GM12878 (cell line): ENCODE measurements at regions not wholly inside any gene's neighbourhood (a gene's known extent, or its start where the extent isn't known, plus 50 kb on each side); places are given as distances from the start of the nearest gene placed in this dataset.

Source experiments
- ATAC-seq: fragments of 200-7000 bp; cut with Tn5 transposase; 3 replicates; pipeline ENCODE4 v1.9.1; 2020; ENCODE audit warnings: mild to moderate bottlenecking, moderate library complexity
- BruUV-seq: library from RNA; stranded (reverse); fragments of 400-500 nt; replicated peaks from 2 replicates; lab custom pipeline; 2021; lab: Mats Ljungman, UMichigan
- CTCF ChIA-PET: fragments of 300-600 bp; sonication (Branson Sonifier 250); formaldehyde crosslinking; extraction: SDS; loops from one replicate; lab custom pipeline; 2021; ENCODE audit warnings: inconsistent platforms; lab: Yijun Ruan, JAX
- POLR2A ChIA-PET: fragments of 350-600 bp; formaldehyde crosslinking; extraction: SDS; loops from one replicate; lab custom pipeline; 2021; ENCODE audit warnings: inconsistent platforms; lab: Charles Lee
- RAD21 ChIA-PET: fragments of 300-600 bp; sonication (Branson Sonifier 250); formaldehyde crosslinking; loops from one replicate; lab custom pipeline; 2023; ENCODE audit warnings: antibody characterized with exemption; ENCODE audit not compliant: unreplicated experiment; lab: Charles Lee
- SMC1A ChIA-PET: fragments of 300-600 bp; sonication (Branson Sonifier 250); formaldehyde crosslinking; loops from one replicate; lab custom pipeline; 2023; ENCODE audit not compliant: unreplicated experiment, uncharacterized antibody; lab: Charles Lee
- DNase-seq: peaks from one replicate; pipeline ENCODE4 v3.0.0-alpha.2; 2011; ENCODE audit warnings: low read depth, low spot score
- FAIRE-seq: peaks from 3 replicates; lab custom pipeline; 2011; peaks lifted over from hg19 to GRCh38; lab: Jason Lieb, UNC
- H2AFZ ChIP-seq: 2 replicates; pipeline ENCODE4 v1.6.0; 2011; ENCODE audit warnings: low read depth, low read length, control low read depth; ENCODE audit not compliant: control insufficient read depth
- H3K27ac ChIP-seq: 2 replicates; pipeline ENCODE4 v1.5.1; 2011; ENCODE audit warnings: control low read depth; ENCODE audit not compliant: control insufficient read depth, insufficient read depth
- H3K27me3 ChIP-seq, 2 experiments: replicated peaks in 1 of 2; 2 replicates each; pipeline versions ENCODE4 v1.6.0 to v1.6.1; 2011; ENCODE audit warnings: low read length in 1 of 2; ENCODE audit not compliant: control insufficient read depth in 2 of 2, insufficient read depth in 2 of 2
- H3K36me3 ChIP-seq, 2 experiments: 2 replicates each; pipeline ENCODE4 v1.5.1; 2011; ENCODE audit warnings: low read length in 1 of 2; ENCODE audit not compliant: control insufficient read depth in 2 of 2, insufficient read depth in 2 of 2
- H3K4me1 ChIP-seq: 2 replicates; pipeline ENCODE4 v1.6.1; 2011; ENCODE audit warnings: mild to moderate bottlenecking, low read length, moderate library complexity, mixed read lengths; ENCODE audit not compliant: control insufficient read depth, insufficient read depth
- H3K4me2 ChIP-seq: 2 replicates; pipeline ENCODE4 v1.6.0; 2011; ENCODE audit warnings: control low read depth; ENCODE audit not compliant: control insufficient read depth, insufficient read depth
- H3K4me3 ChIP-seq: fragments of 200-600 bp; sonication (generic); 2 replicates; pipeline ENCODE4 v1.5.1; 2016
- H3K79me2 ChIP-seq: 2 replicates; pipeline ENCODE4 v1.6.0; 2011; ENCODE audit warnings: low read length; ENCODE audit not compliant: control insufficient read depth, insufficient read depth
- H3K9ac ChIP-seq: 2 replicates; pipeline ENCODE4 v1.8.0; 2011; ENCODE audit warnings: low read length, control low read depth, mixed read lengths; ENCODE audit not compliant: control insufficient read depth, insufficient read depth
- H3K9me3 ChIP-seq: replicated peaks from 3 replicates; pipeline ENCODE4 v1.5.1; 2011; ENCODE audit warnings: mild to moderate bottlenecking, low read length; ENCODE audit not compliant: control insufficient read depth, insufficient read depth
- H4K20me1 ChIP-seq: 2 replicates; pipeline ENCODE4 v1.6.0; 2011; ENCODE audit not compliant: control insufficient read depth, insufficient read depth
- ETV6 ChIP-seq, 2 experiments: fragments of 450-650 bp in 1 of 2; IDR thresholded peaks in 1 of 2; conservative IDR thresholded peaks in 1 of 2; 2 replicates each; pipeline ENCODE4 v1.6.1; 2014; ENCODE audit warnings: antibody characterized with exemption in 1 of 2, borderline replicate concordance in 1 of 2, low read depth in 1 of 2, mild to moderate bottlenecking in 1 of 2, moderate library complexity in 1 of 2
- LARP7 ChIP-seq: fragments of 450-650 bp; IDR thresholded peaks from 2 replicates; pipeline ENCODE4 v1.6.1; 2017; ENCODE audit warnings: mild to moderate bottlenecking
- NFYB ChIP-seq: IDR thresholded peaks from 2 replicates; pipeline ENCODE4 v1.6.1; 2011; ENCODE audit warnings: low read depth, mild to moderate bottlenecking, low read length, improper control_type of control experiment, moderate library complexity; ENCODE audit not compliant: insufficient read depth
- NR2F1 ChIP-seq: fragments of 450-650 bp; conservative IDR thresholded peaks from 2 replicates; pipeline ENCODE4 v1.6.1; 2017; ENCODE audit warnings: mild to moderate bottlenecking
- NRF1 ChIP-seq: conservative IDR thresholded peaks from 2 replicates; pipeline ENCODE4 v1.6.1; 2011; ENCODE audit warnings: mild to moderate bottlenecking, low read depth, low read length, improper control_type of control experiment
- USF1 ChIP-seq: IDR thresholded peaks from 2 replicates; pipeline ENCODE4 v1.6.1; 2011; ENCODE audit warnings: borderline replicate concordance, low read depth, mild to moderate bottlenecking, moderate library complexity, mixed read lengths, low read length; ENCODE audit not compliant: insufficient read depth; ENCODE audit errors: extremely low read length
- ZSCAN29 ChIP-seq: fragments of 450-650 bp; IDR thresholded peaks from 2 replicates; pipeline ENCODE4 v1.6.1; 2017; ENCODE audit warnings: mild to moderate bottlenecking, moderate library complexity
- WGBS: methylation state at CpG from one replicate; pipeline ENCODE4 v1.1.6; 2016; ENCODE audit warnings: low lambda C conversion rate; ENCODE audit not compliant: insufficient replicate concordance, insufficient coverage; ENCODE audit errors: missing lambda C conversion rate; 5-methylcytosine and 5-hydroxymethylcytosine counted together
- in situ Hi-C: fragments of 300-500 bp; cut with MboI; formaldehyde crosslinking; loops from 9 replicates; pipeline ENCODE4 v1.14.3; 2018; ENCODE audit warnings: mixed read lengths
- intact Hi-C: fragments of 100-400 bp; cut with micrococcal nuclease; formaldehyde crosslinking; loops from one replicate; pipeline ENCODE4 v1.14.2; 2022; ENCODE audit not compliant: unreplicated experiment
- TF ChIP-seq, protein P1 (sequence below): fragments of 450-650 bp; IDR thresholded peaks from 2 replicates; pipeline ENCODE4 v1.6.1; 2017; ENCODE audit warnings: borderline replicate concordance
- TF ChIP-seq, protein P2 (sequence below): IDR thresholded peaks from 2 replicates; pipeline ENCODE4 v1.6.1; 2011; ENCODE audit warnings: low read depth, mild to moderate bottlenecking, low read length, moderate library complexity, borderline replicate concordance; ENCODE audit errors: extremely low read depth

DNA sequence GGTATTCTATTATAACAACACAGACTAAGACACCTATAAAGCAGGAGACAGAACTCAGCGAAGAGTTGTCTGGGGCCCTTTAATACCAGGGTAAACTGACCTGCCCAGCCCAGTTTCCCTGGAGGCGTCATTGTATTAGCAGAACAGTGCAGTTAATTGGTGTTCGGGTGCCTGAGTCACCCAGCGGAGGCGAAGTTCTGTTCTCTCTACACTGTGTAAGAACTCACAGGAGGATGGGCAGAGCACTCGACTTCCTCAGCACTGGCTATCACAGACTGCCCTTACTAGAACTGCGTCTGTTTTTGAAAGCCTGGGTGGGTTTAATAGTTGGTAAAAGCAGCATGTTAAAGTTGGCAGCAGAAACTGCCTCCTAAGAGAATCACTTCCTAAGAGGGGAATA, 106.5 kb upstream of the ATP8B1 start:
- H3K9me3 ChIP-seq = no peaks in the 10 kb centered on the region
- intact Hi-C loops = no loop called here
- no peak for DNase-seq
- ChIA-PET CTCF (no interaction called here), RAD21 (no interaction called here), POLR2A (no interaction called here), SMC1A (no interaction called here)
- H3K27ac ChIP-seq = no peak overlapping the region
- in situ Hi-C loops = no loop called here
- no peak overlapping the region for H3K9ac ChIP-seq
- no peak for FAIRE-seq
- no peaks in the 10 kb centered on the region for H3K4me1 ChIP-seq
- no peaks in the 10 kb centered on the region; a peak in 1 of 4 replicates for H3K27me3 ChIP-seq
- no peak overlapping the region for H3K4me3 ChIP-seq
- no peaks in the 10 kb centered on the region for H4K20me1 ChIP-seq
- H3K79me2 ChIP-seq = no peaks in the 10 kb centered on the region
- ATAC-seq = no peak
- H3K4me2 ChIP-seq = no peak overlapping the region
- TF ChIP-seq NFYB = no peak
- TF ChIP-seq NRF1 = no peak
- TF ChIP-seq LARP7 = no peak
- TF ChIP-seq, protein P1, sequence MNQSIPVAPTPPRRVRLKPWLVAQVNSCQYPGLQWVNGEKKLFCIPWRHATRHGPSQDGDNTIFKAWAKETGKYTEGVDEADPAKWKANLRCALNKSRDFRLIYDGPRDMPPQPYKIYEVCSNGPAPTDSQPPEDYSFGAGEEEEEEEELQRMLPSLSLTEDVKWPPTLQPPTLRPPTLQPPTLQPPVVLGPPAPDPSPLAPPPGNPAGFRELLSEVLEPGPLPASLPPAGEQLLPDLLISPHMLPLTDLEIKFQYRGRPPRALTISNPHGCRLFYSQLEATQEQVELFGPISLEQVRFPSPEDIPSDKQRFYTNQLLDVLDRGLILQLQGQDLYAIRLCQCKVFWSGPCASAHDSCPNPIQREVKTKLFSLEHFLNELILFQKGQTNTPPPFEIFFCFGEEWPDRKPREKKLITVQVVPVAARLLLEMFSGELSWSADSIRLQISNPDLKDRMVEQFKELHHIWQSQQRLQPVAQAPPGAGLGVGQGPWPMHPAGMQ = no peak
- TF ChIP-seq USF1 = no peak
- TF ChIP-seq ETV6 (conservative IDR thresholded peaks at IDR 0.05 in 1 of 2, IDR thresholded peaks at IDR 0.05 in 1 of 2; ENCODE audit: borderline replicate concordance in 1 of 2, low read depth in 1 of 2) = no peak
- TF ChIP-seq, protein P2, sequence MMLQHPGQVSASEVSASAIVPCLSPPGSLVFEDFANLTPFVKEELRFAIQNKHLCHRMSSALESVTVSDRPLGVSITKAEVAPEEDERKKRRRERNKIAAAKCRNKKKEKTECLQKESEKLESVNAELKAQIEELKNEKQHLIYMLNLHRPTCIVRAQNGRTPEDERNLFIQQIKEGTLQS = no peak
- no peak for TF ChIP-seq ZSCAN29
- TF ChIP-seq NR2F1 = no peak
- no peak overlapping the region for H2AFZ ChIP-seq
- no peaks in the 10 kb centered on the region for H3K36me3 ChIP-seq
- WGBS = 42% methylated on average over 7 of the region's 7 CpGs
- no TSS peak for BruUV-seq
